DMS79 treated with DMSO at 0.1 percent for 48 hours (cell line): ENCODE measurements at regions not wholly inside any gene's neighbourhood (a gene's known extent, or its start where the extent isn't known, plus 50 kb on each side); places are given as distances from the start of the nearest gene placed in this dataset.
"Not testable (repeated sequence)": the region's sequence is repeated elsewhere in the genome, so short reads cannot be mapped to it uniquely, and the experiment has no call there.

Source experiments
- DNase-seq: peaks from one replicate; lab custom pipeline; 2025; lab: John Stamatoyannopoulos, UW

DNA sequence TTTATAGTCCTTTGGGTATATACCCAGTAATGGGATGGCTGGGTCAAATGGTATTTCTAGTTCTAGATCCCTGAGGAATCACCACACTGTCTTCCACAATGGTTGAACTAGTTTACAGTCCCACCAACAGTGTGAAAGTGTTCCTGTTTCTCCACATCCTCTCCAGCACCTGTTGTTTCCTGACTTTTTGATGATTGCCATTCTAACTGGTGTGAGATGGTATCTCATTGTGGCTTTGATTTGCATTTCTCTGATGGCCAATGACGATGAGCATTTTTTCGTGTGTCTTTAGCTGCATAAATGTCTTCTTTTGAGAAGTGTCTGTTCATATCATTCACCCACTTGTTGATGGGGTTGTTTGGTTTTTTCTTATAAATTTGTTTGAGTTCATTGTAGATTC lies 612.5 kb upstream of the SGCD start:
- DNase-seq, result not testable (repeated sequence)

DNA sequence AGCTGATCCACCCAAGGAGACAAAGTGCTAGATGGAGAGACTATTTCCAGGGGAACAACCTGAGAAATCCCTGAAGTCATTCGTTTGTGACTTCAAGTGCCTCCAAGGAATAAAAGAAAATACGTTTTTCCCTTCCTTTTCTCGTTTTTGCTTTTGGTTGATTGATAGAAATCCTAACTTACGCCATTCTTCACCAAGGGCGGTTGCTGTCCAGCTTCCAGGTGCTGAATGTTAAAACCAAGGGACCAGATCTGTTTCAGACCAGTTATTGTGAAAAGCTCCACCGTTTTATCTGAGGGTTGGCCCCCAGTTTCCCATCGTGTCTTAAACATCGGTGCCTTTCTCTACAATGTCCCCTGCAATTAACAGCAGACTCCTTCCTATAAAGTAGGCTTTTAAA lies 600.7 kb upstream of the SGCD start:
- no peak for DNase-seq

DNA sequence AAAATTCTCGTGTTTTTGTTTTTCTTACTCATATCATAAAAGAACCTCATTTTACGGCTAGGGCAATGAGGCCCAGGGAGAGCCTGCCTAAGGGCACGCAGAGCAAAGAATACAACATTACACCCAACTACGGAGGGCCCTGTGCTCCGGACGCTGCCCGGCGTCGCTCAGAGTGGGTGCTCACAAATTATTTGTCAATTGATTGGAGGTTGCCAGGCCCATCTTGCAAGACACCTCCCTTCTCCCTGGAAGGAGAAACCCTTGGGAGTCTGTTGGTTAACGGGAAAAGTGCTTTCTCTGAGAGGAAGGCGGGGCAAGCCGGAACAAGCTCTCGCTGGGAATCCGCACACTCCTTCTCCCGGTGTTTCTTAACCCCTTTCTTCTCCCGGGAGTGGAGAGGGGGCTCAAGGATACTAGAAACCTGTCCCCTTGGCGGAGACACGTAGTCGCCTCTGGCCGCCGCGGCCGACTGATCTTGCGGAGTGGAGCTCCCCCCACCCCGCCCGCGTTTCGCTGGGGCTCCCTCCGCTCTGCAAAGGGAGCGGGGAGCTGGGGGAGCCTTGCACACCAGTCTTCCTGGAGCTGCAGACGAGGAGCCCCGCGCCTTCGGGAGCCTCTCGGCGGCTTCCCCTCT lies 599.3 kb upstream of the SGCD start:
- peak; percentile 22 for DNase-seq

DNA sequence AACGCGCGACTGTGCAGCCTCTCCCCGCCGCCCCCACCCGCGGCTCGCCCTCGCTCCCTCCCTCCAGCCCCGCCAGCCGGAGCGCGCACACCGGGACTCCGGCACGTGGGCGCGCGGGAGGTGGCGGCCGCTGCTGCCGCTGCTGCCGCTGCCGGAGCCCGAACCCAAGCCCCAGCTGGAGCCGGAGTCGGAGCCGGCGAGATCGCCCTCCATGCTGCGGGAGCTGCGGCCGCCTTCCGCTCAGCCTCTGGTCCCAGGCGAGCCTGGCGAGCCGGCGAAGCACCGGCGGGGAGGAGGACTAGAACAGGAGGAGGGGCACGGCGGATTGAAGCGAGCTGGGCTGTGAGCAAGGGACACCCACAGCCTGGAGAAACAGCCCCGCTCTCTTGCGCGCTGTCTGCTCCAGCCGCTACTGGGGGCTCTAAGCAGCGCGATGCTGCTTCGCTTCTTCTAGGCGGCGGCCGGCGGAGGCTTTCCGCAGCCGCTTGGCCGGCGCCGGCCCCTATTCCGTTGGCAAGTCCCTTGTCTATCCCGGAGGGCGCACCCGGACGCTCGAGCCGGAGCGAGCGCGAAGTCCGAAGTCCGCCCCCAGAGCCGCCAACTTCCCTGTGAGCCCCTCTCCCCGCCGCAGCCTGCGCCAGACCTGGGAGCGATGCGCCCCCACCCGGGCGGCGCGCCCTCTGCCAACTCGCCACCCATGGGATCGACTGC lies 598.7 kb upstream of the SGCD start:
- DNase-seq, result peak; percentile 36

DNA sequence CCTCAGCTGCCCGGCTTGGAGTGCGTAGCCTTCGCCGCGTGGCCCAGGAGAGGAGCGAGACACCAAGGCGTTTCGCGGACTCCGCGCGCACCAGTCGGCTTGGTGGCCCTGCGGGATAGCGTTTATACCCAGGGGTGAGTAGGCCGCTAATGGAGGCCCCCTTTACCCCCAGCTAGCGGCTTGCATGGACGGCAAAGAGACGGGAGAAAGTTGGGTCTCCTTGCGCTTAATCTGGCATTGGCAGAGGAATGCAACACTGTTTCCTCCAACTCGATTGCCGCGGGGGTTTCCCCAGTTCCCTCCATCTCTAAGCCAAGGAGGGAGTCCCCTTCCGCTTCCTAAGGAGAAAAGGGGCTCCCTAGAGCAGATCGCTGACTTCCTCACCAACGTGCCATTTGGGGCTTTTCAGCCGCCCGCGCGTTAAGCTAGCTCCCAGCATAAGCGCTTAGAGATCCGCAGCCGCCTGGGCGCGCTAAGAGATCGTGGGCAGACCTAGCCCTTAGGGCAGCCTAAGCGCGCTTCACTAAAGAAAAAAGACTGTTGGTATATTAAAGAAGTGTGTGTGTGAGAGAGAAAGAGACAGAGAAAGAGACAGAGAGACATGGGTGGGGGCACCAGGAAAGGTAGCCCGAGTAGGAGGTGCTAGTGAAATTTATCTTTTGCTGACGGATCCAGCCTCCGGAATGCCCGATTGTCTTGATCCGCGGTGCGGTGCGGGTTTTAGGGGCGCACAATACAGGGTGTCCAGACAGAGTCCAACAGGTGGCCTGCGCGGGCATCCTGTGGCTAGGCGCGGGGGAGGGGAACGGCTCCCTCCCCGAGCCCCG lies 597.9 kb upstream of the SGCD start:
- peak; percentile 29 for DNase-seq

DNA sequence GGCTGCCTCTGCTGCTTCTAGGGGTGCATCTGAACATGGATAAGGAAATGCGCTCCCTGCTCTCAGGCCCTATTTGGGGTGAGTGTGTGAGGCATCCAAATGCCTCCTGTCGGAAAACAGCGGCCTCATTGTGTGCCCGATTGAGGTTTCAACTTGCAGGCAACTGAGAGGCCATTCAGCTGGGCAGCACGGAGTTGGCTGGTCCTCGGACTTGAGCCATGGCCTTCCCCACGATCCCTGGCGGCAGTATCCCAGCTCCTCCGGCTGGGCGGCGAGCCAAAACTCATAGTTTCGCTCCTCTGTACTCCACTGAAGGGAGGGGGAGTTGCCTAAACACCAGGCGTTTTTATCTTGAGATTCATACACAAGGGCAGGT lies 597.3 kb upstream of the SGCD start:
- DNase-seq, result peak; percentile 32

DNA sequence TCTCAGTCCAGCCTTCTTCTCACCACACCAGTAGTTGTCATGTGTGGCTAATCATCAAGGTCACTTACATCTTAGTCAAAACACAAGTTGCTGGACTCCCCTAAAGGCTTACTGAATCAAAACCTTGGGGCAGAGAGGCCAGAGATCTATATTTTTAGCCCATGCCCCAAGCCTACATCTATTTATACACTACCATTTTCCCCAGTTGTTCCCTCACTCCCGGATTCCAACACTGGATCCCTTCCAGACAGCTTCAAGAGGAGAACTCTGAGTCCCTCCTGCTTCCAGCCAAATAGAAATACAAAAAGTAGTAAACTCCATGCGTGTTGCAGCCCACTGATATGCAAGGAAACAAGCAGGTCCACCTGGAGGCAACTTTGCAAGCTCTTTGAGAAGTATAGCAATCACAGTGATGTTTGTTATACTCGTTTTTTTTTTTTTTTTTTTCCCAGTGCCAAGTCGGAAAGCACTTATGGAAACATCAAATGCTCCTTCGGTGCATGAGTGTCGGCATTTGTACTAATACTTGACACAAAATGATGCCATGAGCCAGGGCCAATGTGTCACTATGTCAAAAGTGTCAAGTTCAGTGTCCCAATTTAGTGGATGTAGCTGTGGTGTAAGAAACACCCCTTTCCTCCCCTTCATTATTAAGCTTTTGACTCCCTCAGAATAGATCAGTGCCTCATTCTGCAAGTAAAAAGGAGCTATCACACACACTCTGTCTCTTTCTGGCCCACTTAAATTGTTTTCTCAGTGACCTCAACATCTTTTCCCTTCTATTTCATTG lies 594.2 kb upstream of the SGCD start:
- DNase-seq, result no peak

DNA sequence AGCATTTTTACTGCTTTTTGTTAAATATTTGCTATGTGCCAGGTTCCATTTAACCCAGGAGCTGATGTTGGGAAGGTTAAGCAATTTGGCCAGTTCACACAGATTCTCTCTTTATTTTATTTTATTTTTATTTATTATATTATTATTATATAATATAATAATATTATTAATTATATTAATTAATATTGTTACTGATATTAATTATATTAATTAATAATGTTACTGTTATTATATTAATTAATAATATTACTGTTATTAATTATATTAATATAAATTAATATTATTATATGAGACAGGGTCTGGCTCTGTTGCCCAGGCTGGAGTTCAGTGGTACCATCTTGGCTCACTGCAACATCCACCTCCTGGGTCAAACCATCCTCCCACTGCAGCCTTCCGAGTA lies 593.0 kb upstream of the SGCD start:
- DNase-seq, result no peak

DNA sequence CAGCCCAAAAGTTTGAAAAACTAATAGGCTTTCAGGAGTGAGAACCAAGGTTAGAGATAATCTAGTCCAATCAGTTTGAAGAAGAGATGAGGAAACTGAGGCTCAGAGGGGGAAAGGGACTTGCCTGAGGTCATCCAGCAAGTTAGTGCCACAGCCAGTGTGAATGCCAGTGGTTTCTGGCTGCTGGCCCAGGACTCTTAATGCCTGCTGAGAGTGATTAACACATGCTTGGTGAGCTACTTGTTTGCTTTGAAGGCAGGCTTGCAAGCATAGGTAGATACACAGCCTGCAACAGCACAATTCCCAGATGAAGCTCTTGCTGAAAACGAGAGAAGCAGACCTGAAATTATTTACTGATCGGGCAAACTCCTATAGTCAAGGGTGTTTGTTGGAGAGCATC lies 591.6 kb upstream of the SGCD start:
- peak; percentile 71 for DNase-seq

DNA sequence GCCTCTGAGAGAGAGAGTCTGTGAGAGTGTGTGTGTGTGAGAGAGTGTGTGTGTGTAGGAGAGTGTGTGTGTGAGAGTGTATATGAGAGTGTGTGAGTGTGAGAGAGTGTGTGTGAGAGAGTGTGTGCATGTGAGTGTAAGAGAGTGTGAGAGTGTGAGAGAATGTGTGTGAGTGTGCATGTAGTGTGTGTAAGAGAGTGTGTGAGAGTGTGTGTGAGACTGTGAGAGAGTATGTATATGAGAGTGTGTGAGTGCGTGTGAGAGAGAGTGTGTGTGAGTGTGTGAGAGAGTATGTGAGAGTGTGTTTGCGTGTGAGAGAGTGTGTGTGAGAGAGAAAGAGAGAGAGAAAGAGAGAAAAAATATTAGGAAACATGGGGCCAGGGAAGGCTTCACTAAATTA lies 588.3 kb upstream of the SGCD start:
- no peak for DNase-seq

DNA sequence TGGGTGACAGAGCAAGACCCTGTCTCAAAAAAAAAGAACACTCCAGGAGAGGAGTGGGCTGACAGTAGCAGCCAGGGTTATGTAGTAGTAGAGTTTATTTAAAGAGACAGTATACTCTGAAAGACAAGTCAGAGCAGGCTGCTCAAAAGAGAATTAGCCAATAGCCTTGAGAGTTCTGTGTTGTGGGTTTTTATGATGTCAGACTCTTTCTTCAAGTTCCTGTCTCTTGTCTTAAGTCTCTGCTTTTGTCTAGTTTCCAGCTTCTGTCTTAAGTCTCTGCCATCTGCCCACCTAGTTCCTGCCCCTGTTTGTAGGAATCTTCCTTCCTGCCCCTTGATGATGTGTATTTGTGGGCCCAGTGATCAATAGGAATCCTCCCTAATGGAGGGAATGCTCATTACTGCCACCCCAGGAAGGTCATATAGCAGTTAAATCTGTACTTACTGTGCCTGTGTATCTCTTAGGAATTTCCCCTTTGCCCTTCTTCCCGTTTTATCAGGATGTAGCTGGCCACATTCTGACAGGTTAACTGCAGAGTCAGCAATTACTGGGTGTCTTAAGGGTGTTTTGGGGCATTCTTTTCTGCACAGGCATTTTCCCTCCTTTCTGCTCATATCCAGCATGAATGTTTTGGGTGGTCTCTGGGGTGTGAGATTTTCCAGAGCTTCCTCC lies 580.5 kb upstream of the SGCD start:
- DNase-seq, result no peak

DNA sequence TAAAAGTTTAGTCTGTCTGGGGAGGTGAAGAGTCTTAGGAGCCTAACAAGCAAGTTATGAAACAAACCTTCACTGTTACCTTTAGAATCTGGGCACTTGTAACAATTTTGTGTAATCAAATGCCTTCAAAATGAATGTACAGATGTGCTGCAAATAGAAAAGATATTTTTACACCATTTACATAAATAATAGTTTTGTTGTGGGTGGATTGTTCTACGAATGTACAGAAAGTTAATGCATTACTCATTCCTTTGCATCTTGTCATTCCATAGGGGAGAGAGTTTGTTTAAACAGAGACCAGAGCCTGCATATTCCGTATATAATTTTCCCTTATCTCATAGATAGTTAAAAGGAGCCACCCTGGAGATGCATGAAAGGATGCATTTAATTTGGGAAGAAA lies 576.9 kb upstream of the SGCD start:
- no peak for DNase-seq

DNA sequence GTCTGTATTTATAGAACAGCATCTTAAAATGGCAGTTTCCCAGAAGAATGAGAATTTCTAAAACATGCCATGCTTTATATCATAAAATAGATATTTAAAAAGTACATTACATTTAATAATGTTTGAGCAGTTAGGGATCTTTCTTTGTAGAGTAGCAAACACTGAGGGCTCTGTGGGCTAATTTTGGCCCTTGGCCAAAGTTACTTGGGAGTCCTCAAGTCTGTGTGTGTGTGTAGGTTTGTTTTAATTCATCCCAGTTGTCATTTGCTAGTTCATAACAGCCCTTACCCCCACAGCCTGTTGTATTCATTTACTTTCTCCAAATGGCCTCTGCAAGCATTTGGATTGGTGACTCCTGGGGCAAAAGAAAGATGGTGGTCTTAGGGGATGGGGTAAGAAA lies 576.4 kb upstream of the SGCD start:
- DNase-seq, result no peak

DNA sequence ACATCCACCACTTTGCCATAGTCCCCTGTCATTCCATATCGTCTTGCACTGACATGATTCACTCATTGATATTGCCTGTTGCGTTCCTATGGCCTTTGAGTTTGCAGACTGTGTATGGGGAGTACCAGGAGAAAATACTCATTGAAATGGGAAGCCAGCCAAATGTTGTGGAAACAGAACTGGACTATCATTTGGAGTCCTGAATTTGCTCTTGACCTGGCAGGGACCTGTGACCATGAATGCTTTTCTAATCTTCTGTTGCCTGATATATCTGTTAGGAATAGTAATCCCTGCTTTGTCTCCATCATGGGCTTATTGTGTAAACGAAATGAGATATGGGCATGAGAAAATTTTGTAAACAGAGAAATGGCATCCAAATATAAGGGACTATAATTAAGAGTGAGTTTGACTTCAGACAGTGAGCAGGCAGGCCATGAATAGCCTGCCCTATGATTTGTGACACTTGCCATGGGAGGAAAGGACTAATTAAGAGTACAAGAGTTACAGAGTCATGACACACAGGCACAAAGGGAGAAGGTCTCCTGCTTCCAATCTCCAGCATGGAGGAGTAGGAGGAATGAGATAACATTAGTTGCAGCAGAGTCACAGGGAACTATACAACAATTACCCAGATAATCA lies 572.9 kb upstream of the SGCD start:
- DNase-seq, result no peak

DNA sequence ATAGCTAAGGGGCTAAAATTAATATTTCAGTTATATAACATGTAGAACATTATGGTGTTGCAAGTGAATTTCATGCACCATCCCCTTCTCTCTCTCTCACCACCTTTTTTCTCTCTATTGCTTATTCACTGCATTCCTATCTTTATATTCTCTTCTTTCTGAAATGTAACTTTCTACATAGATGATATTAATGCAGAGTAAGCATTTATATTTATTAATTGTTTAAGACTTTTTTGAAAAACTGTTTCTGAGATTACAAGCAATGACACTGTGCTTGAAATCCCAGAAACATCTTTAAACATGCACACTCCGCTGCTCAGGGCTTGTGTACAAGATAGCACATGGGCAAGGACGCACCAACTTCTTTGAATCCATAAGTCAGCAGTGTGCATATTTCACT lies 567.7 kb upstream of the SGCD start:
- DNase-seq, result no peak

DNA sequence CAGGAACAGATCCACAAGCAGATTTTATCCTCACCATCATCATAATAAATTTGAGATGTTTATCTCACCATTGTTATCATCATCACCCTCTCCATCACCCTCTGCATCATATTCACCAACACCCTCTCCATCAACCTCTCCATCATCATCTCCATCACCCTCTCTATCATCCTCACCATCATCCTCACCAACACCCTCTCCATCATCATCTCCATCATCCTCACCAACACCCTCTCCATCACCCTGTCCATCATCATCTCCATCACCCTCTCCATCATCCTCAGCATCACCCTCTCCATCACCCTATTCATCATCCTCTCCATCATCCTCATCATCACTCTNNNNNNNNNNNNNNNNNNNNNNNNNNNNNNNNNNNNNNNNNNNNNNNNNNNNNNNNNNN lies 567.0 kb upstream of the SGCD start:
- no peak for DNase-seq

DNA sequence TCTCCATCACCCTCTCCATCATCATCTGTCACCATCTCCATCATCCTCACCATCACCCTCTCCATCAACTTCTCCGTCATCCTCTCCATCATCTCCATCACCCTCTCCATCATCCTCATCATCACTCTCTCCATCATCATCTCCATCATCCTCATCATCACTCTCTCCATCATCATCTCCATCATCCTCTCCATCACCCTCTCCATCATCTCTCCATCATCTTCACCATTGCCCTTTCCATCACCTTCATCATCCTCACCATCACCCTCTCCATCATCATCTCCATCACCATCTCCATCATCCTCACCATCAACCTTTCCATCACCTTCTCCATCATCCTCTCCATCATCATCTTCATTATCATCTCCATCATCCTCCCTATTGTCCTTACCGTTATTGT lies 565.5 kb upstream of the SGCD start:
- DNase-seq, result no peak

DNA sequence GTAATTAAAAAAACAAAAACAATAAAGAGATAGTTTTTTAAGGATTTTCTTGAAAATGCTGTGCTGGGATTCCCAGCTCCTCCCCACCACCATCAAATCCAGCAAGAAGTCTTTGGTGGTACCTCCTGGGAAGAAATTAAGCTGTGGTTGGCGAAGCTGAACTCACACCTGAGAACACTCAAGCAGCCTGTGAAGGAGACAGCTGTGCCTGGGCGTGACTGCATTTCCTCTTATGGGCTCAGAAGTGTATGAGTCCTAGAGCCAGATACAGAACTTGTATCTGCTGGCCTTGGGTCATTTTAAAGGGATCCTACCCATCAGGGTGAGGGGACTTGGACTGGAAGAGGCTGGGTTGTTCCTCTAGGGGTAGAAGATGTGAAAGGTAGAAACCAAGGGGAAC lies 561.2 kb upstream of the SGCD start:
- DNase-seq, result no peak

DNA sequence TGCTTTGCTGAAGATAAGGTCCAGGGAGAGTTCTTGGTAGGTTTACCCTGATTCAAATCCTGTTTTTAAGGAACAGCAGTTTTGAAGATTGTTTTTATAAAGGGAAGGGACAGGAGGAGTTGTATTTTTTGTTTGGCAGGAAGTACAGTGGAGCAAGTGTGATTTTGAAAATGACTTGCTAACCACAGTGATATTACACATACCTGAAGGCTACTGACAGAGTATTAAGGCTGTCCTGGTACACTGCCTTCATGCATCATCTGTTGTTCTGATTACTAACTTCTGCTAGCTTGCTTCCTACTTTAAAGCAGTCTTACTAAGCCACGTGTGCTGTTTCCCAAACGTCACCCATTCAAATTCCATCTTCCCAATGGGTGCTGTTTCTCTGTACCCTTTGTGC lies 559.5 kb upstream of the SGCD start:
- no peak for DNase-seq

DNA sequence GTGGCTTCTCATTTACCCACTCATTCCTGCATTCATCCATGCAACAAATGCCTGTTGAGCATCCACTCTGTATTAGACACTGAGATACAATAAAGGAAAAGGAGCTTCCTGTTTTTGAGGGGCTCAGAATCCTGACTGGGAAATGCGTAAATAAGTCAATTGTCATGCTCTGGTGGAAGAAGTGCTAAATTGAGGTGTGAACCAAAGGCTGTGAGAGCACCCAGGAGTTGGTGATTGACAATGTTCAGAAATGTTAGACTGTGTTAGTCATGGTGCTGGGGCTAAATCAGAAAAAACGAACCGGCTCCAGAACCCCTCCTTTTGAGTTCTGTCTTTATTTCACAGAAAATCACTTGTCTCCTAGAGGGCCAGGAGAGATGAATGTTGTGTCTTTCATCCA lies 558.6 kb upstream of the SGCD start:
- DNase-seq, result no peak

DNA sequence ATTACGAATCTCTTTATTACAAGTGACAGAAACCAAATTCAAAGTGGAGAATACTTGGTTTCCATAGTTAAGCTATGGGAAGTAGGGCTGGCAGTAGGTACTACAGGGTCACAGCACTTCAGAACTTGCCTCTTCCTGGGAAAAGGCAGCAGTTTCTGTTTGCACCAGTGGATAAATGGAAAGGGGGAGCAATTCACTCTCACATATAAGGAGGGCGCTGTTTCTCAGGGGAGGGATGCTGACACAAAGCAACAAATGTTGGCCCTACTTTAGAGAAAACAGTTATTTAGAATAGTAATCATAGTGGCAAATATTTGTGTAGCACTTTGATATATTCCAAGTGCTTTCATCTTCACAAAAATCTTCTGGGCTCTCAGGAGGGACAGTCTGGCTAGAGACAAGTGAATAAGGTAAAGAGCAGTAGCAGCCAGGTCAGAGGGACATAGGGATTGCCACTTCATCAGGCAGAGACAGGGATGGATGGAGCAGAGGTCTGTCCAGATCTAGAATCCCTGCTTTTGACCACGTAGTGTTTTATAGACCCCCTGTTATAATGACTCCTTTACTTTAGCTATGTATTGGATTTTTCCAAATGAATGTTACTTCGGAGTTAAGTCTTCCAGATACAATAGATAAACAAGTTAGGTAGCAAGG lies 554.8 kb upstream of the SGCD start:
- DNase-seq, result no peak
